PC-9 (cell line): ENCODE measurements at regions not wholly inside any gene's neighbourhood (a gene's known extent, or its start where the extent isn't known, plus 50 kb on each side); places are given as distances from the start of the nearest gene placed in this dataset.

Source experiments
- BruUV-seq: library from RNA; stranded (reverse); fragments of 400-500 nt; replicated peaks from 2 replicates; lab custom pipeline; 2021; lab: Mats Ljungman, UMichigan
- CTCF ChIA-PET: fragments of 300-600 bp; sonication (Branson Sonifier 250); formaldehyde crosslinking; loops from one replicate; lab custom pipeline; 2022; ENCODE audit warnings: antibody characterized with exemption; lab: Charles Lee
- POLR2A ChIA-PET: fragments of 300-600 bp; sonication (Branson Sonifier 250); formaldehyde crosslinking; loops from one replicate; lab custom pipeline; 2022; ENCODE audit warnings: antibody characterized with exemption; ENCODE audit not compliant: unreplicated experiment; lab: Charles Lee
- DNase-seq, 2 experiments: peaks; one replicate each; pipeline versions ENCODE4 v3.0.0 to v3.0.0-alpha.2; 2015 to 2022; ENCODE audit warnings: mixed read lengths in 1 of 2
- H2AFZ ChIP-seq: fragments of 200-600 bp; sonication (generic); 2 replicates; pipeline ENCODE4 v1.8.1; 2017; ENCODE audit warnings: antibody characterized with exemption
- H3F3A ChIP-seq: fragments of 200-600 bp; sonication (generic); 2 replicates; pipeline ENCODE4 v1.8.1; 2017; ENCODE audit warnings: antibody characterized with exemption, mild to moderate bottlenecking, low read depth; ENCODE audit not compliant: insufficient read depth
- H3K27ac ChIP-seq: fragments of 200-600 bp; sonication (generic); 2 replicates; pipeline ENCODE4 v1.6.1; 2016; ENCODE audit warnings: mixed run types
- H3K27me3 ChIP-seq: fragments of 200-600 bp; sonication (generic); 2 replicates; pipeline ENCODE4 v1.6.1; 2016; ENCODE audit warnings: low read depth, mixed run types; ENCODE audit not compliant: insufficient read depth
- H3K36me3 ChIP-seq: fragments of 200-600 bp; sonication (generic); 2 replicates; pipeline ENCODE4 v1.6.1; 2016; ENCODE audit warnings: low read depth, mixed run types
- H3K4me1 ChIP-seq: fragments of 200-600 bp; sonication (generic); replicated peaks from 2 replicates; pipeline ENCODE4 v1.6.1; 2016; ENCODE audit warnings: mixed run types; ENCODE audit not compliant: insufficient read depth
- H3K4me2 ChIP-seq: fragments of 200-600 bp; sonication (generic); 2 replicates; pipeline ENCODE4 v1.6.1; 2017; ENCODE audit warnings: mixed run types
- H3K4me3 ChIP-seq: fragments of 200-600 bp; sonication (generic); 2 replicates; pipeline ENCODE4 v1.6.1; 2016; ENCODE audit warnings: mixed run types
- H3K79me2 ChIP-seq: fragments of 200-600 bp; sonication (generic); 2 replicates; pipeline ENCODE4 v1.6.1; 2017; ENCODE audit warnings: low read depth, mixed run types
- H3K9me2 ChIP-seq: fragments of 200-600 bp; sonication (generic); 2 replicates; pipeline ENCODE4 v1.8.1; 2017; ENCODE audit warnings: mild to moderate bottlenecking; ENCODE audit not compliant: insufficient read depth
- H3K9me3 ChIP-seq: fragments of 200-600 bp; sonication (generic); 2 replicates; pipeline ENCODE4 v1.8.1; 2016; ENCODE audit warnings: low read depth; ENCODE audit not compliant: insufficient read depth
- H4K20me1 ChIP-seq: fragments of 200-600 bp; sonication (generic); 2 replicates; pipeline ENCODE4 v1.8.1; 2017; ENCODE audit not compliant: insufficient read depth
- CTCF ChIP-seq: fragments of 200-600 bp; sonication (generic); conservative IDR thresholded peaks from 2 replicates; pipeline ENCODE4 v1.6.1; 2017; ENCODE audit warnings: mixed run types, antibody characterized with exemption, mild to moderate bottlenecking, moderate library complexity
- EZH2 ChIP-seq: fragments of 200-600 bp; sonication (generic); IDR thresholded peaks from 2 replicates; pipeline ENCODE4 v1.8.0; 2017; ENCODE audit warnings: antibody characterized with exemption, low read depth
- intact Hi-C: fragments of 100-400 bp; cut with micrococcal nuclease; formaldehyde crosslinking; loops from one replicate; pipeline ENCODE4 v1.10.0; 2022; ENCODE audit not compliant: unreplicated experiment

GRCh38 chr20:19115581-19115980 is 96.9 kb upstream of the SLC24A3 start:
- Histone ChIP-seq H3K9me3 (no peaks in the 10 kb centered on the region), H3K9me2 (no peaks in the 10 kb centered on the region), H3F3A (no peaks in the 10 kb centered on the region), H3K4me3 (no peak overlapping the region), H3K79me2 (no peaks in the 10 kb centered on the region), H3K27me3 (no peaks in the 10 kb centered on the region), H3K4me2 (no peak overlapping the region), H4K20me1 (no peaks in the 10 kb centered on the region), H2AFZ (no peak overlapping the region), H3K27ac (no peak overlapping the region), H3K4me1 (peaks cover 14% of the 10 kb centered on the region), H3K36me3 (no peaks in the 10 kb centered on the region)
- no peak for TF ChIP-seq CTCF
- TF ChIP-seq EZH2: no peak
- POLR2A ChIA-PET: no interaction called here
- intact Hi-C loops: no loop called here
- no peak for DNase-seq
- CTCF ChIA-PET: no interaction called here
- no TSS peak for BruUV-seq

GRCh38 chr20:19120011-19120410 is 92.4 kb upstream of the SLC24A3 start:
- no peak for DNase-seq
- Histone ChIP-seq H3K4me3 (no peak overlapping the region), H3K4me2 (no peak overlapping the region), H3K4me1 (peaks cover 1% of the 10 kb centered on the region; the same call in 1 of the 2 replicates), H3K36me3 (no peaks in the 10 kb centered on the region), H3K79me2 (no peaks in the 10 kb centered on the region), H4K20me1 (no peaks in the 10 kb centered on the region), H2AFZ (no peak overlapping the region), H3K27ac (no peak overlapping the region), H3K27me3 (no peaks in the 10 kb centered on the region), H3F3A (no peaks in the 10 kb centered on the region), H3K9me3 (no peaks in the 10 kb centered on the region), H3K9me2 (no peaks in the 10 kb centered on the region)
- CTCF ChIA-PET: no interaction called here
- BruUV-seq: no TSS peak
- intact Hi-C loops: no loop called here
- POLR2A ChIA-PET: no interaction called here
- TF ChIP-seq EZH2 (no peak), CTCF (no peak)

- Histone ChIP-seq H3K27ac (no peak overlapping the region), H3F3A (no peaks in the 10 kb centered on the region), H3K79me2 (no peaks in the 10 kb centered on the region), H3K9me2 (no peaks in the 10 kb centered on the region), H3K36me3 (no peaks in the 10 kb centered on the region), H3K9me3 (no peaks in the 10 kb centered on the region), H3K4me2 (no peak overlapping the region), H3K4me1 (no peaks in the 10 kb centered on the region), H2AFZ (no peak overlapping the region), H3K4me3 (no peak overlapping the region), H4K20me1 (no peaks in the 10 kb centered on the region), H3K27me3 (no peaks in the 10 kb centered on the region)
- DNase-seq: no peak
- intact Hi-C loops: no loop called here
- CTCF ChIA-PET: no interaction called here
- TF ChIP-seq EZH2 (no peak), CTCF (no peak)
- no TSS peak for BruUV-seq
- POLR2A ChIA-PET: no interaction called here
Observed at GRCh38 chr20:19120569-19120968, 91.9 kb upstream of the SLC24A3 start.
